HUES6 (cell line): ENCODE measurements at regions not wholly inside any gene's neighbourhood (a gene's known extent, or its start where the extent isn't known, plus 50 kb on each side); places are given as distances from the start of the nearest gene placed in this dataset.

Source experiments
- H3K27ac ChIP-seq: 2 replicates; pipeline ENCODE4 v1.7.0; 2013; ENCODE audit warnings: low read depth, mild to moderate bottlenecking, low read length, inconsistent platforms
- H3K27me3 ChIP-seq: 2 replicates; pipeline ENCODE4 v1.6.1; 2013; ENCODE audit warnings: low read length; ENCODE audit not compliant: control insufficient read depth, insufficient read depth
- H3K36me3 ChIP-seq: 2 replicates; pipeline ENCODE4 v1.6.1; 2013; ENCODE audit warnings: low read length; ENCODE audit not compliant: control insufficient read depth, insufficient read depth
- H3K4me1 ChIP-seq: 2 replicates; pipeline ENCODE4 v1.6.1; 2013; ENCODE audit warnings: low read length; ENCODE audit not compliant: control insufficient read depth, insufficient read depth
- H3K4me3 ChIP-seq: 2 replicates; pipeline ENCODE4 v1.5.1; 2013; ENCODE audit warnings: low read depth, low read length
- H3K9ac ChIP-seq: one replicate; pipeline ENCODE4 v1.6.1; 2013; ENCODE audit warnings: mild to moderate bottlenecking, low read length
- H3K9me3 ChIP-seq: 2 replicates; pipeline ENCODE4 v1.6.1; 2013; ENCODE audit warnings: low read depth, low read length; ENCODE audit not compliant: control insufficient read depth, insufficient read depth

DNA sequence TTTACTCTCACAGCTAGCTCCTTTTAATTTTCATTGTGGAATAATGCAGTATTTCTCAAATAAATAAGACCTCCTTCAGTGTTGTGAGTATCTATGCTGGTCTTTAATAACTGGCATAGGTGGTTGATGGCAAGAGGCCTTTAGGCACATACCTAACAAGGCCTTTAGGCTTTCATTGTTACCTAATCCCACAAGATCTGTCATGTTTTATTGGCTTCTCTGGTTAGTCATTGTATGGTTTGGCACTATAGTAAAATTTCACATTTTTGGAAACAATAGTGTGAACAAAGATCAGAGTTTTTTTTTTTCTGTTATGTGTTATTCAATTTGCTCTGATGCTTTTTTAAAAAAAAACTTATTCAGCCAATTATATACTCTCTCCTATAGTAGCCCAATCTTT lies 89.8 kb upstream of the NEUROD1 start:
- H3K36me3 ChIP-seq: no peaks in the 10 kb centered on the region
- H3K4me1 ChIP-seq: no peaks in the 10 kb centered on the region
- H3K4me3 ChIP-seq: no peak overlapping the region

DNA sequence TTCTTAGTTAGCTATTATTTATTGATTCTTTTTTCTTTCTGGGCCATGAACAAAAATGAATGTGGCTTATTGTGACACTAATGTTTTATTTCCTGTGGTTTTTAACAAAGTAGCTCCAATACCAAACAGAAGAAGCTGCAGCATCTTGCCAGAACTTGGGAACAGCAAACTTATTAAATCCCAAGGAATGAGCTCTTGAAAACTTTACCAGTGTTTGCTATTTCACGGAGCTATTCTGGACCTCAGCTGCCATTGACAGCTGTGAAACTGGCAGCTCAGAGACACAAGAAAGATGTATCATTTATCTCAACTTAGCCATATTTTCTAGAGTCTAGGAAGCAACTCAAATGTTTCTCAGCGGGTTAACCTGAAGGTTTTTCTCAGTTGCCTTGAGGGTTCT lies 91.0 kb upstream of the NEUROD1 start:
- H3K9me3 ChIP-seq: no peaks in the 10 kb centered on the region
- H3K4me1 ChIP-seq: 0 out of 2 replicates have a peak, but pooled peaks cover 1% of the 10 kb centered on the region
- no peak overlapping the region for H3K4me3 ChIP-seq
- no peak overlapping the region for H3K9ac ChIP-seq
- H3K36me3 ChIP-seq: no peaks in the 10 kb centered on the region
- H3K27me3 ChIP-seq: no peaks in the 10 kb centered on the region
- no peak overlapping the region for H3K27ac ChIP-seq

More for the DNA sequence above, 89.8 kb upstream of the NEUROD1 start:
- H3K27me3 ChIP-seq: no peaks in the 10 kb centered on the region
- no peaks in the 10 kb centered on the region for H3K9me3 ChIP-seq
- no peak overlapping the region for H3K27ac ChIP-seq
- H3K9ac ChIP-seq: no peak overlapping the region

DNA sequence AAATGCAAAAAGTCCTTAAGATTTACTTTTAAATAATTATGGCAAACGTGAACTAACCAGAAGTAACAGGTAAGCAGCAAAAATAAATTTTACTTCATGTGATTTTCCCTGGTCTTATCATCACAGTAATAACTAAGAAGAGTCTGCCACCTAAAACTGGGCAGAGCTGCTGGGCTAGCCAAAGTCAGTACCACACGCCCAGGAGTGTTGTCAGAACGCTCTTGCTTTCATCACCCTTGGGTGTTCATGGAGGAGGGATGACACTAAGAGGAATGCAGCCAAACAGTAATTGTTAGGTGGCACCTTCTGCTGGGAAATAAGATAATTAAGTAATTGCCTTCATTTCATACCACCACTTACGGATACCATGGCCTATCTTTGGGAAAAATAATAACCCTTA lies 92.0 kb upstream of the NEUROD1 start:
- no peak overlapping the region for H3K27ac ChIP-seq
- H3K4me1 ChIP-seq: 0 out of 2 replicates have a peak, but pooled peaks cover 3% of the 10 kb centered on the region

DNA sequence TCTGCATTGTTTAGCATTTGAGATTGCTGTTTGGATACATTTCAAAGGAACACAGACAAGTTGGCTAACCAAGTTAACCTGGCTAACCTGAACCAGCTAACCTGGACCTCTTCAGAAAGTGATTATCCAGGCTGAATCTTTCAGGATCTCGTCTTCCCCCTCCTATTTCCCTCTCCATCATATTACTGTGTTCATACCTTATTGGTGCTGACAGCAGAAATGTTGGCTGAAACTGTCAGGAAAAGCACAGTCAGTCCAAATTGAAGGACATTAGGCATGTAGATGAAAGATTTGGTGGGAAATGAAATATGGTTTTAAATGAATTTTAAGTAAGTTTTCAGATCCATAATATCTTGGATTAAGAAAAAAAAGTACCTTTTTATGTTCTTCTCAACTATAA lies 92.5 kb upstream of the NEUROD1 start:
- no peak overlapping the region for H3K4me3 ChIP-seq
- 0 out of 2 replicates have a peak, but pooled peaks cover 3% of the 10 kb centered on the region for H3K4me1 ChIP-seq
- no peaks in the 10 kb centered on the region for H3K36me3 ChIP-seq

More for the DNA sequence above, 92.0 kb upstream of the NEUROD1 start:
- Histone ChIP-seq H3K9me3 (no peaks in the 10 kb centered on the region), H3K9ac (no peak overlapping the region), H3K4me3 (no peak overlapping the region), H3K27me3 (no peaks in the 10 kb centered on the region), H3K36me3 (no peaks in the 10 kb centered on the region)

DNA sequence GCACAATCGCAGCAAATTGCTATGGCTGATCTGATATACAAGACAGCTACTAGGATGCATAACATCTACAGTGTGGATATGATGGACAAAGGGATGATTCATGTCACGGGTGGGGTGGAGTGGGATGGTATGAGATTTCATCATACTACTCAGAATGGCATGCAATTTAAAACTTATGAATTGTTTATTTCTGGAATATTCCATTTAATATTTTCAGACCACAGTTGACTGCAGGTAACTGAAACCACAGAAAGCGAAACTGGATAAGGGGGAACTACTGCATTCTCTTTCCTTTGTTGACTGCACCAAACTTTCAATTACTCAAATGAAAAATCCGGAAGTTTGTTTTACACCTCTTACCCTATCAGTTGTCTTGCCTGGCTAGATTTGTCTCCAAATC lies 94.4 kb upstream of the NEUROD1 start:
- Histone ChIP-seq H3K36me3 (no peaks in the 10 kb centered on the region), H3K4me1 (peaks cover 9% of the 10 kb centered on the region; the same call in 1 of the 2 replicates), H3K9ac (no peak overlapping the region), H3K27ac (no peak overlapping the region), H3K9me3 (no peaks in the 10 kb centered on the region), H3K27me3 (no peaks in the 10 kb centered on the region), H3K4me3 (no peak overlapping the region)

More for the DNA sequence above, 92.5 kb upstream of the NEUROD1 start:
- Histone ChIP-seq H3K27me3 (no peaks in the 10 kb centered on the region), H3K9me3 (no peaks in the 10 kb centered on the region), H3K9ac (no peak overlapping the region), H3K27ac (no peak overlapping the region)

DNA sequence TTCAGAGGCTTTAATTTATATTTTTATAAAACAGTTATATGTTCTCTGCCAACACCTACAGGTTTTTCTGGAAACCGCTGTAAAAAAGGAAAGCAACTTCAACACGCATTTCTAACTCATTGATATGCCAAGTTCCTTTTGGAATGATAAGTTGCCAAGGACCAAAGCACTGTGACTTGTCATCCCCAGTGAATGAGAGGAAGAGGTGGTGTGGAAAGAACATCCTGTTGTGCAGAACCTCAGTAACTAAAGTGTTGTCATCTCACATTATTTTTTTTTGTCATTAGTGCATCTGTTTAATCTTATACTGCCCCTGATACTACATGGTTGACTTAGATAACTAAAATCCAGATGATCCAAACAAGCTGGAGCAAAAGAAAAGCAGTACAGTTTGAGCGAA lies 96.0 kb upstream of the NEUROD1 start:
- no peak overlapping the region for H3K27ac ChIP-seq
- no peaks in the 10 kb centered on the region for H3K9me3 ChIP-seq
- peaks cover 18% of the 10 kb centered on the region; the same call in 1 of the 2 replicates for H3K4me1 ChIP-seq
- no peaks in the 10 kb centered on the region for H3K36me3 ChIP-seq
- no peak overlapping the region for H3K4me3 ChIP-seq
- no peak overlapping the region for H3K9ac ChIP-seq
- H3K27me3 ChIP-seq: no peaks in the 10 kb centered on the region

DNA sequence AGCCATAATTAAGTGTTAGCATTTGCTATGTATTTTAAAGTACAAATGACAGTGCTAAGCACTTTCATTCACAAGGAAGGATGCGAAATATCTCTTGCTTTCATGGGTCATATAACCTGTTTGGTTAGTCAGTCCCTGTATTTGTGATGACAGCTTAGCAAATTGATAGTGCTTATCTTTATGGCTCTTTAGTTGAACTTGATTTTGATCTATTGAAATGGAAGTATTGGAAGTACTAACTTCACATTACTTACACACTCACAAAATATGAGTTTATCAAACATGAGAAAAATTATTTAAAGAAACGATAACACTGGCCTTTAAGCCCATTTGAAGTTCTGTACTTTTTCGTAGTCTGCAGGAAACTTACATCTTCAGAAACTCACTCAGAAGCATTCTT lies 97.4 kb upstream of the NEUROD1 start:
- no peaks in the 10 kb centered on the region for H3K36me3 ChIP-seq
- H3K9me3 ChIP-seq: no peaks in the 10 kb centered on the region
- H3K27me3 ChIP-seq: no peaks in the 10 kb centered on the region
- H3K9ac ChIP-seq: no peak overlapping the region
- H3K27ac ChIP-seq: no peak overlapping the region
- H3K4me3 ChIP-seq: no peak overlapping the region
- peaks cover 18% of the 10 kb centered on the region; the same call in 1 of the 2 replicates for H3K4me1 ChIP-seq

DNA sequence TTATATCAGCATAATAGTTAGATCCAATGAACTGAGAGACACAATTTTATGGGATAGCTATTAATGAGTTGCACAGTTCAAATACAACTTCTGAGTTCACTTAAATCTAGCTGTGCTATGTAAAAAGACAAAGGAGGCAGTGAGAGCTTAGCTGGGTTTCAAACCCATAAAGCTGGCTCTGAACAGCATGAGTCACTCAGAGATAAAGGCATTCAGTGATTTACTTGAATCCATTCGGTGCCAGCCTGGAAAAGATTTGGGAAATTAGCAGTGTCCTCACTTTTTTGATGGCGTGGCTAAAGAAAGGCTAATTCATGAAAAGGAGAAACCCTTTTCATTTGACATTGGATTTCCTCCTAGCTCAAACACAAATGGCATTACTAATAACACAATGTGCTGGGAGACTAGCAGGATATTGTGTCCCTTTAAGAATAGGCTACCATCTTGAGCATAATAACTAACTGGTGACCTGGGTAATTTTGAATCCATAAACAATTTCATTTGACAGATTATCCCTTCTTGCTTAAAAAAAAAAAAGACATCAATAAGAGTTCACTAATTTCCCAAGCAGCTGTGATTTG lies 98.4 kb upstream of the NEUROD1 start:
- H3K27me3 ChIP-seq: no peaks in the 10 kb centered on the region
- no peak overlapping the region for H3K27ac ChIP-seq
- peaks cover 18% of the 10 kb centered on the region; the same call in 1 of the 2 replicates for H3K4me1 ChIP-seq
- H3K9ac ChIP-seq: no peak overlapping the region
- H3K36me3 ChIP-seq: no peaks in the 10 kb centered on the region
- H3K9me3 ChIP-seq: no peaks in the 10 kb centered on the region
- H3K4me3 ChIP-seq: no peak overlapping the region

DNA sequence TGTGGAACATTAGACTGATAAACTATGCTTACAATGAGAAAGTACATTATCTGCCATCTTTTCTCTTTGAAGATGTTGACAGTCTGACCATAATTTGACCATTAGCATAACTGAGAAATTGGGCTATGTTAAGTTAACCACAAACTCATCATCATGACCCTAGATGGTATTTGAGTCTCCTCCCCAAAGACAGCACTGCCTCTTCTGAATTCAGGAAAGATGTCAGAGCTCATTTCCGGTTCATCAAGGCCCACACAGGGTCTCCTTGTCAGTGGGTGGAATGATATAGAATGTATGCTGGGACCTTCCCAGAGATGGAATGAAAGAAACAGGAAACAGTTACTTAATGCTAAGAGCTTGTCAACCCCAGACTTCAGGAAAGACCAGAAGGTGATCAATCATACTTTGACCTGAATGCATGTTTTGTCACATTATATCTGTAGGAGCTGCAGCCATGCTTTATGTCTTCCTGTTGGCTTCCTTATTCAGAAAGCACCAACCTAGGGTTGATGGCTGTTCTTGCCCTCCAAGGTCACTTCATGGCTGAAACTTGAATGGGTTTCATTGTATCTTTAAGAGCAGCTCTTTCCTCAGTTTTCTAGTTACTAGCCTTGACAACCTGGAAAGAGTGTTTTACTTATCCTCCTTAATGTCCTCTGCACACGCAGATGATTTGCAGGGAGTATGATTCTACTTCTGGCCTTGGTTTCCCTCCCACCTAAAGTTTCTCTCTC lies 99.1 kb upstream of the NEUROD1 start:
- Histone ChIP-seq H3K4me1 (peaks cover 18% of the 10 kb centered on the region; the same call in 1 of the 2 replicates), H3K4me3 (no peak overlapping the region)

DNA sequence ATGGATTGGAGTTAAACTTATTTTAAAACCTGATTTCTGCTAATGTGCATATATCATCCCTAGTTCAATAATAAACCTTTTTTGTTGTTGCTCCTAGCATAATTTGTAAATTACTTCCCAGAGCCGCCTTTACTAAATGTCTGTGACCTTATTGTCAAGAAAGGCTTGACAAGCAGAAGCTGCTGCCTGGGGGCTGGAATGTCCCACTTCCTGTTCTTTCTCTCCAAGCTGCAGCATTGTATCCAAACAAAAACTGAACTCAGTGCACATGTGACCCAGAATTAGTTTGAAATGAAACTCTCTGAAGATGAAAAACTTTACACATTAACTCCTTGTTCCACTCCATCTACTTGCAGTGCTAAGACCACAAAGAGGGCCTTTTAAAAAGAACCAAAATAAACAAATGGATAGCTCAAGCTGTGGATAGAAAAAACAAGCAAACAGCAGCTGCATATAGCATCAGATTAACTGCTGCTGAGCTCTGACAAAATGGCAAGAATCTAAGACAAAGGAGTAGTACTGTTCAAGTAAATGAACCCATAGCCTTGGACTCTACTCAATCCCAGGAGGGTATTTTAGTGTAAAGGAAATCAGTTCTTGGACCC lies 99.8 kb upstream of the NEUROD1 start:
- H3K9me3 ChIP-seq: no peaks in the 10 kb centered on the region
- H3K4me1 ChIP-seq: peaks cover 18% of the 10 kb centered on the region; the same call in 1 of the 2 replicates
- no peak overlapping the region for H3K9ac ChIP-seq
- no peaks in the 10 kb centered on the region for H3K36me3 ChIP-seq
- no peak overlapping the region for H3K27ac ChIP-seq
- no peak overlapping the region for H3K4me3 ChIP-seq
- no peaks in the 10 kb centered on the region for H3K27me3 ChIP-seq

More for the DNA sequence above, 99.1 kb upstream of the NEUROD1 start:
- Histone ChIP-seq H3K36me3 (no peaks in the 10 kb centered on the region), H3K27me3 (no peaks in the 10 kb centered on the region), H3K9ac (no peak overlapping the region), H3K27ac (no peak overlapping the region), H3K9me3 (no peaks in the 10 kb centered on the region)

DNA sequence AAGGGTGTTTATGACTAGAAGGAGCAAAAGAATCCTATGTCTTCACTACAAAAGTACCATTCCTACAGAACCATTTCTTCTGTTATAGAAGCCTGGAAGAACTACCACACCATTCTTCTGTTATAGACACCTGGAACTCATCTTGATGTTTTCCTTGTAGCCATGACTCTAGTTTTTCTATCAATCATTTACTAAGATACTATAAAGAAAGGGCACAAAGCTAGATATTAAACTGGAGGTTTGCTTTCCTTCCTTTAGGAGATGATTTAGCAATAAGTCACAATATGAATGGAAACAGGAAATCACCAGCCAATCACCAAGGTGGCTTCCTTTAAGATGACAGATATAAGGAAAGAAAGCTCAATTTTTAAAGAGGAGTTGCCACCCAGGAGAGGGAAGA lies 100.3 kb upstream of the NEUROD1 start:
- H3K4me1 ChIP-seq: peaks cover 18% of the 10 kb centered on the region; the same call in 1 of the 2 replicates
- no peak overlapping the region for H3K9ac ChIP-seq

More for the DNA sequence above, 100.3 kb upstream of the NEUROD1 start:
- H3K9me3 ChIP-seq: no peaks in the 10 kb centered on the region
- H3K36me3 ChIP-seq: no peaks in the 10 kb centered on the region
- H3K27ac ChIP-seq: no peak overlapping the region
- no peak overlapping the region for H3K4me3 ChIP-seq
- H3K27me3 ChIP-seq: no peaks in the 10 kb centered on the region
